HEK293T (cell line): ENCODE measurements at regions not wholly inside any gene's neighbourhood (a gene's known extent, or its start where the extent isn't known, plus 50 kb on each side); places are given as distances from the start of the nearest gene placed in this dataset.

Source experiments
- BHLHE40 ChIP-seq: fragments of 450-650 bp; IDR thresholded peaks from 2 replicates; pipeline ENCODE4 v1.6.1; 2016; ENCODE audit warnings: mild to moderate bottlenecking, moderate library complexity, borderline replicate concordance
- ELF4 ChIP-seq: fragments of 450-650 bp; IDR thresholded peaks from 2 replicates; pipeline ENCODE4 v1.6.1; 2017; ENCODE audit warnings: antibody characterized with exemption
- FOXA1 ChIP-seq: fragments of 450-650 bp; IDR thresholded peaks from 2 replicates; pipeline ENCODE4 v1.6.1; 2016; ENCODE audit warnings: mild to moderate bottlenecking
- FOXM1 ChIP-seq: fragments of 450-650 bp; IDR thresholded peaks from 2 replicates; pipeline ENCODE4 v1.6.1; 2017; ENCODE audit warnings: mild to moderate bottlenecking, borderline replicate concordance
- HDGF ChIP-seq: fragments of 450-650 bp; IDR thresholded peaks from 2 replicates; pipeline ENCODE4 v1.6.1; 2017; ENCODE audit warnings: antibody characterized with exemption, borderline replicate concordance
- L3MBTL2 ChIP-seq: fragments of 450-650 bp; conservative IDR thresholded peaks from 2 replicates; pipeline ENCODE4 v1.6.1; 2016; ENCODE audit warnings: mild to moderate bottlenecking
- LEF1 ChIP-seq: fragments of 450-650 bp; IDR thresholded peaks from 2 replicates; pipeline ENCODE4 v1.6.1; 2017; ENCODE audit warnings: mild to moderate bottlenecking, borderline replicate concordance
- NFRKB ChIP-seq: fragments of 450-650 bp; IDR thresholded peaks from 2 replicates; pipeline ENCODE4 v1.6.1; 2016; ENCODE audit warnings: mild to moderate bottlenecking, moderate library complexity
- SP1 ChIP-seq: fragments of 450-650 bp; IDR thresholded peaks from 2 replicates; pipeline ENCODE4 v1.6.1; 2017
- SUZ12 ChIP-seq: fragments of 450-650 bp; IDR thresholded peaks from 2 replicates; pipeline ENCODE4 v1.6.1; 2016; ENCODE audit warnings: mild to moderate bottlenecking
- TARDBP ChIP-seq: fragments of 450-650 bp; IDR thresholded peaks from 2 replicates; pipeline ENCODE4 v1.6.1; 2016

DNA sequence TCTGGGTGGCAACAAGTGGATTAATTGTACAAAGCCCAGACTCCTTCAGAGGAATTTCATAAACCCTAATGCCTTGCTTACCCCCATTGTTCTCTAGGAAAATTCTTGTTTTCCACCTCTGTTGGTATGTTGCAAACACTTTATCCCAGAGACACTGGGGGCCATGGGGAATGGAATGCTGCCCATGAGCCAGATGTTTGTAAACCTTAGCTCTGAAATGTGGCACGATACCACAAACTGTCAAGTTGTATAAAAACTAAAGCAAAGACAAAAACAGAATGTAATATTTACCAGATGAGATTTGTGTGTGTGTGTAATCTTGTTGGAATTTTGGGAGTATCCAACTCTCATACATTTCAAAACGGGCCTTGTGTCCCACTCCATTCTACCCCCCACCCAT is 465.0 kb downstream of the EBF1 start:
- TF ChIP-seq SUZ12 (no peak), FOXM1 (no peak), FOXA1 (no peak), SP1 (no peak), ELF4 (no peak), L3MBTL2 (no peak), LEF1 (no peak), BHLHE40 (no peak), TARDBP (no peak), NFRKB (no peak), HDGF (no peak)
